IPS-NIHi11 (cell line): ENCODE measurements at regions not wholly inside any gene's neighbourhood (a gene's known extent, or its start where the extent isn't known, plus 50 kb on each side); places are given as distances from the start of the nearest gene placed in this dataset.

ENCODE experiments used
- DNase-seq: peaks from one replicate; pipeline ENCODE4 v3.0.0; 2012; ENCODE audit warnings: mixed read lengths, low spot score

- no peak for DNase-seq
Observed at GRCh38 chr13:47170971-47171370, 274.1 kb upstream of the HTR2A start.

GRCh38 chr13:47168618-47169017 is 271.8 kb upstream of the HTR2A start:
- DNase-seq = no peak

GRCh38 chr13:47168066-47168465 is 271.2 kb upstream of the HTR2A start:
- no peak for DNase-seq

- DNase-seq = no peak
Observed at GRCh38 chr13:47166336-47166735, 269.5 kb upstream of the HTR2A start.

GRCh38 chr13:47159853-47160550 is 263.1 kb upstream of the HTR2A start:
- DNase-seq = no peak

- DNase-seq = no peak
Observed at GRCh38 chr13:47158593-47158992, 261.7 kb upstream of the HTR2A start.

GRCh38 chr13:47148543-47148942 is 251.7 kb upstream of the HTR2A start:
- DNase-seq = no peak

- DNase-seq = no peak
Observed at GRCh38 chr13:47147812-47148119, 250.9 kb upstream of the HTR2A start.

GRCh38 chr13:47146991-47147811 is 250.3 kb upstream of the HTR2A start:
- no peak for DNase-seq

- no peak for DNase-seq
Observed at GRCh38 chr13:47146136-47146535, 249.3 kb upstream of the HTR2A start.

- no peak for DNase-seq
Observed at GRCh38 chr13:47144782-47145181, 247.9 kb upstream of the HTR2A start.

- DNase-seq = no peak
Observed at GRCh38 chr13:47142105-47142504, 245.3 kb upstream of the HTR2A start.

- DNase-seq = no peak
Observed at GRCh38 chr13:47139519-47139918, 242.7 kb upstream of the HTR2A start.

GRCh38 chr13:47136504-47136941 is 239.7 kb upstream of the HTR2A start:
- no peak for DNase-seq

- no peak for DNase-seq
Observed at GRCh38 chr13:47135800-47136503, 239.1 kb upstream of the HTR2A start.

GRCh38 chr13:47134939-47135489 is 238.2 kb upstream of the HTR2A start:
- DNase-seq = no peak

- no peak for DNase-seq
Observed at GRCh38 chr13:47133011-47133445, 236.2 kb upstream of the HTR2A start.

- DNase-seq = no peak
Observed at GRCh38 chr13:47129461-47129860, 232.6 kb upstream of the HTR2A start.

- no peak for DNase-seq
Observed at GRCh38 chr13:47126432-47126831, 229.6 kb upstream of the HTR2A start.

- DNase-seq = no peak
Observed at GRCh38 chr13:47121092-47121763, 224.4 kb upstream of the HTR2A start.

- DNase-seq = no peak
Observed at GRCh38 chr13:47120282-47120681, 223.4 kb upstream of the HTR2A start.
